GM18519 (cell line): ENCODE measurements at regions not wholly inside any gene's neighbourhood (a gene's known extent, or its start where the extent isn't known, plus 50 kb on each side); places are given as distances from the start of the nearest gene placed in this dataset.

Experiments used
- ATAC-seq: cut with Tn5 transposase; IDR thresholded peaks from one replicate; pipeline ENCODE4 v1.9.1; 2021; ENCODE audit warnings: mild to moderate bottlenecking, moderate library complexity; ENCODE audit not compliant: unreplicated experiment, low FRiP score

DNA sequence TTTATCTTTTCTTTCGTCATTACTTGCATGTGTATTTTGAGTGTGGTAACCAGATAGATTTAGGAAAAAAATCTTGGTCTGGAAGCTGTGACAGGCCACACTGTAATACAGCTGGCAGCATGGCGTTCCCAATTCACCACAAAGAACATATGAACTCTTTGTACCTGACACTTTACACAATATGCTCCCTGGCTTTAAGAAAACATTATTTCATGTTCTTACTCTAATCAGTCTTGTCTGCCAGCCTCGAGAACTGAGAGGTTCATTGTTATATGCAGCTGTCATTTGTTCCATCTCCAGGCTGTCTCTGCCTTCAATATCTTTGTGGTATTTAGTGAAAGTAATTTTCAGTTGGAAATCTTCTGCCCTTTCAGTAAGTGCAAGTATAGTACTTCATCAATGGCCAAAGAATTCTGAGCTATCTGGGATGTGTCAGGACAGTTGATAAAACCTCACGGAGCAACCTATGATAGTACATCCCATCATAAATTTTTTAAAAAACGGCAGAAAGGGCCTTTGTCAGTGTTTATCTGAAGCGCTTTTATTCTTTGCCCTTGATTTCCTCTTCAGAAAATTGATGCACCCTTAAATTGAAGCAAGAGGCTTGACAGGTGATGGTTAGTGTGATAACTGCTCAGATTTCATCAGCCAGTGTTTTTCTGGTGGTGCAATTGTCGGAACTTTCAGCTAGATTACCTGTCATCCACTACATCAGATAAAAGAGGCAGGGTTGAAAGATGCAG lies 146.3 kb upstream of the SP8 start:
- no peak for ATAC-seq

DNA sequence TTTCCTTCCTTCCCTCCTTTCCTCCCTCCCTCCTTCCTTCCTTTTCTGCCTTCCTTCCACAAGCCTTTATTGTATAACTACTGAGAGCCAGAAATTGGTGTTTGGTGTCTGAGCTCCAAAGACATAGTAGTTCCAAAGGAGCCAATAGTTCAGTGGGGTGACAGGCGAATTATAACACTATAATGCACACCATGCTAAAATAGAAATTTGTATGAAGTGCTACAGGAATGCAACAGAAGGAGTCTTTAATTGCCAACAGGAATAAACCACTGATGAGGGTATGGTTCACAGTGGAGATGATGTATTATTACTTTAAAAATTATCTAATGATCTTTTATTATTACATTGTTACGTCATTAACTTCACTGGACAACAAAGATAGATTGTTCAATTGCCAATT lies 158.8 kb upstream of the SP8 start:
- no peak for ATAC-seq

DNA sequence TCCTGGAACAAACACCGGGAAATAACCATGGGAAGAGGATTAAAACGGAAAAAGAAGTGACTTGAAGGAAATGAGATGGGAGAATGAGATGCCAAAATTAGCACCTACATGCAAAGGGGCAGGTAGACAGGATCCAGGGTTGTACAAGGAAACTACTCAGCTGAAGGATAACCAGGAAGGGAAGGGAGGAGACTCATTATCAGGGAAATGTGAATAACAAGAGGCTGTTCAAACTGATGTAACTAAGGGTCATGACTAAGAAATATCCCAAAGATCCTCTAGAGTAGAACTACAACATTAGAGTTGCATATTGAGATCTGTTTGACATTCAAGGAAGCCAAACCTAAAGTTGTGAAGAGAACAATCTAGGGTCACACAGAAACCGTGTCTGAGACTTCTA lies 166.2 kb upstream of the SP8 start:
- no peak for ATAC-seq

DNA sequence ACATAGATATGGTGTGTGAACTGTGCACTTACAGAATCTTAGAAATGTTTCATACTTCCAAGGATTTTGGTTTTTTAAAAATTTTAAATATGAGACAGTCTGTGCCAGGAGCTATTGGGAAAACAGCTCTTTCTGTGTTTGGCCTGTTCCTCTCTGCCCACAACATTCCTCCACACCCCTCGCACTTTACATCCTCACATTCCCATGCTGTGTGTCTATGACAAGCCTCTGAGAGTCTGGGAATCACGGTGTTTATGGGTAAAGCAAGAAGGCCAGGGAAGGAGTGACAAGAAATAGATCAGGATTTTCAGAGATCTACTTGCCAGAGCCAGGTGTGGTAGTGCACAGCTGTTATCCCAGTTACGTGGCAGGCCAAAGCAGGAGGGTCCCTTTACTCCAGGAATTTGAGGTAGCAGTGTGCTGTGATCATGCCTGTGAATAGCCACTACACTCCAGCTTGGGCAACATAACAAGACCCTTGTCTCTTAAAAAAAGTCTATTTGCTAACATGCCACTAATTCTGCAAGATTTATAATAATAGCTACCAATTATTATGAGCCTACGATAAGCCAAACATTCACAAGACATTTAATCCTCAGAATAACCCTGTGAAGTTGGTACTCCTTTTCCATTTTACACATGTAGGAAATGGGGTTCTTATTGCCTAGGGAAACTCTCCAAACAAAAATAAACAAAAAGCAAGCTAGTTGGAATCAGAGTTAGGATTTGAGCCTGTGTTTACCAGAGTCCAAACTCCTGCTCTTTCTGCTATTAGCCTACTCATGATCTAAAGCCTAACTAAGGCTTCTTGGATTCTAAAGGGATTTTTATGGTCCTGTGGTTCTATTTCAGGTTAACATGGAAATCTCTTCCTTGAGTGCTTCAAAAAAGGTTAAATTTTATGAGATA lies 168.3 kb upstream of the SP8 start:
- no peak for ATAC-seq

DNA sequence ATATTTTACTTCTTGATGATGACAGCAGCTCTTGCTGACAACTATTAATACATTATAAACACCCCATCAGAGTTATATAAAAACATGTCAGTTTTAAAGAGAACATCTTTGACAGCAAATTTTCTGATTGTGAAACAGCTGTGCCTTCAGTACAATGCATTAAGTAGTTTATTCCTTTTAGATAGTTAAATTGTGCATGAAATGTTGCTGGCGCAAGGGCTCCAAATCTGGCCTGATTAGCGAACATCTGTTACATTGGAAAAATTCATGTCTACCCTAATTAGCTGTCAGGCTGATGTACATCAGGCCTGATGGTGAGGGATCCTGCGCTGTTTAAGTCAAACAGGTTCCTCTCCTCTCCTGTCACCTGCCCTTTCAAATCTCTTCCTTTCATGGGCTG lies 171.9 kb upstream of the SP8 start:
- no peak for ATAC-seq

DNA sequence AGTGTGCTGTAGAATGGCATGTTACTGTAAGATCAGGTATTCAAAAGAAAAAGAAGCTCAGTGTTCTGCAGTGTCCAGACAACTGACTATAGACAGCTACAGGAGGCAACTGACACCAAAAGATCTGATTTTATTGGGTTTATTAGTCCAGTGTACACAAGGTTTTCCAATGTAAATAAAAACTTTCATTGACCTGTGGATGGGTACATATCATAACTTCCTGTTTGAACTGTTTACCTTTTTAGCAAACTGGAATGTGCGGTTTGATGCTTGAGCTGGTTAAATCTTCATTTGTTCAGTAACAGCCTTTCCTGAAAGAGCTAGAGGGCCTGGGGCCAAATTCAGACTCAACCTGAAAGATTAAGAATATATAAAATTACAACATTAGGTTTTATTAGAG lies 172.6 kb upstream of the SP8 start:
- ATAC-seq: no peak

DNA sequence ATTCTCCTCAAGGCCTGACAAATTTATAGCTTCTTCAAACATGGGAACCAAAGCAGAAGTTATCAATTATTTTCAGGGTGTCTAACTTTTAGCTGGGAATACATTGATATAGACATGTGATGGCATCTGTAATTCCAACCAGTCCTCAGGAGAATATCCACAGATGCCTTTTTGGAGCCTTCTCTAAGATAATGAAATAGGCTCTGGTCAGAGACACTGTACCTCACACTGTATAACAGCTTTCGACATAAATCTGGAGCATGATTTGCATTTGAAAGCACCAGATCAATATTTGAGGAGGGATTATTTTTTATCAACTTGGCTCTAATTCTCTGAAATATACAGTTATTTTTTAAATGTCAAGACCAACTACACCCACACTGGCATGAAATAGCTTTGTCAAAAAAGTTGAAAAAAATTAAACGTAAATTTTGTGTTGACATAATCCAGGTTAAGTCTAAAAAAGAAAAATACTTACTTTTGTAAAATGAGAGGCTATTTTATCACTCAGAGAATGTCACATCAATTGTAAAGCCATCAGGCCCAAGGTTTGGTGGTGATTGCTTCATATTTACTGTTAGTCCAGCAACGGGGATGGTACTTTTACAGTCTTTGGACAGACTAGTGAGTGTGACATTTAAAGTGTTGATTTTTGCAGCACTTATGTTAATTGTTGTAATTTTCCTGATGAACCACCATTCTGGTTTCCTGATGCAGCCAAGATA lies 177.0 kb upstream of the SP8 start:
- ATAC-seq: no peak

DNA sequence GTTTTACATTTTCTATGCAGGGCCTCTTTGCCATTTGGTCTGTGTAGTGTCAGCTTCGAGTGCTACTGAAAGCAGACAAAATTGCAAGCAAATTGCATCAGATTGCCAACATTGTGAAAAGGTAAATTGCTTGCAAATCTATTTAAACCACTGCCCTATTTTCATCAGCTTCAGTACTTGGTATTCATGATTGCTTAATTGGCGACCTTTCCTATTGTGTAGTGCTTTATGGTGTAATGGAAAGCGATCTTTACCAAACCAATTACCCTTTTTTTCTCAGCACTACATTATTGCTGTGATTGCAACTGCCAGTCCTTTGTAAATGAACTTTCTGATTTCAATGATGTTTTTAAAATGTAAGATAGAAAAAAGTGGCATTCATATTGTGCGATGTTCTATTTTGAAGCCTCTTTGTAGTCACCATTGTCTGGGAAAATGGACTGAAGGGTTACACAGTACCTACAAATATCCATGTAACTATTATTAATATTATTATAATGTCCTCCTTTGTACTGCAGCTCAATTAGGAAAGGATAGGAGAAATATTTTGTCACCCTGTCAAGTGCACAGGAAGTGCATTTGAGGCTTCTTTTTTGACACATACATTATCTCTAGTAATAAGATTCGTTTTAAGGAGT lies 177.7 kb upstream of the SP8 start:
- no peak for ATAC-seq

DNA sequence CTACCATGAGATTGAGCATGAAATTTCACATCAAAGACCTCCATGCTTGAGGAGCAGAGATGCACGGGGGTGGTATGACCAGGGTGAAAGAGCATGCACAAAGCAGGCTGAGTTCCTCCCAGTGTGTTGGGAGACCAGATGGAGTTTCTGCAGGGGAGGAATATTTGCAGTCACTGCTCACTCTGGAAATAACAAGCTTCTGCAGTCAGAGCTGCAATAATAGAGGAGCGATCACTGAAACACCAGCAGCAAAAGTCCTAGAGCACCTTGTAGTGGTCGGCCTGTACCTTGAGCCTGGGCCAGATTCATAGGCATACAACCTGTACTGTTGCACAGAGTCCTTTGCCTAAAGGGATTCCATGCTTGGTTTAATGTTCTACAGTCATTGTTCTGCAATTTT lies 184.5 kb upstream of the SP8 start:
- ATAC-seq: no peak

DNA sequence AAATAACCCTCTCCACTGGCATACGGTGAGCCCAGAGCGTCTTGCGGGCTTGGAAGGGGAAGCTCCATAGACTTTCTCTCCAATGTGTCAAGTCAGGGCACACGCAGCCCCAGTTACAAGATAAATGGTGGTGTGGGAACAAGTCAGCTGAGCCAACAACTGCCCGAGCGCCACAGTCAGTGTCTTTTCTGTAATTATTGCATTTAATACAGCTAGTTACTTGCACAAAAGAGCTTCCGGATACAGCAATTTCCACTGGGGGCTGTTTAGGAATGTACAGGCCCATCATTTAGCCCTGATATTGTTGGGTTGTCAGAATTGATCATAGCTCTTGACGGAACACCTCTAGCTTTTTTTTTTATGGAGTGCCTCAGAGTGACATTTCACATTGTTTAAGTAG lies 193.5 kb upstream of the SP8 start:
- ATAC-seq: no peak

DNA sequence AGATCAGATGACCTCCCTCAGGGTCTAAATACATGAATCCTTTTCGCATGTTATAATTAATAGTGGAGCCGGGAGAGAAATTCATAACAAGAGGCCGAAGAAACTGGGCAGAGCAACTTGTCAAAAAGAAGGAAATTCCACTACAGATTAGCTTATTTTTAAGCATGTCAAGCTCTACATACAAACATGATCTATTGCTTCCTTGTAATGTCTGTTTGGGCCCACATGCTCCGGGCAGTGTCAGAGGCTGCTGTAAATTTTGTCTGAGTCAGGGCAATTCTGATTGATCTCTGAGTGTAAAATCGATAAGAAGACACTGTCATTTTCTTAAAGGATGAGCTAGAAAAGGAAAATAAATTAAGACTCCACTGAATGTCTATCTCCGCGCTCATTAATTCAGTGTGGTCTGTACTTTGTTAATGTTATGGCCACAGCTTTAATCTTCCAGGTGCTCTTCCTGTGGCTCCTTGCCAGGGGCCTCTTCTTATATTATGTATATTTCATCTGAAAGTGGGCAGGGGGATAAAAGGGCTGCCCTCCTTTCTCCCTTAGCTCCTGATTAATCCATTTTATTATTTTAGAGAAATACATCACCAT lies 194.1 kb upstream of the SP8 start:
- ATAC-seq: no peak

DNA sequence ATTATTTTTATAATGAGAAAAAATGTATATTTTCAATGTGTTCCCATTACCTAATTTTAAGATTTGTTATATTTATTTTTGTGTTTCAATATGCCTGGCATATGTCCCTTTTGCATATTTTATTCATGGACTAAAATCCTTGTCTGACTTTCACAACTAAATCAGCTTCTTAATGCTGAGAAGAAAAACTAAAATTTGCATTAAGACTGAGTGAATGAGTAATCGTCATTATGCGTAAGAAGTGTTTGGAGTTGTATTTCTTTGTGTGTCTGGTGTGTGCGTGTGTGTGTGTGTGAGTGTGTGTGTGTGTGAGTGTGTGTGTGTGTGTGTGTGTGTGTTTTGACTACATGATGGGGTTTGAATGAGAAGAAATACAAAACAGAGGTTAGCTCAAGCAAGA lies 201.7 kb upstream of the SP8 start:
- no peak for ATAC-seq

DNA sequence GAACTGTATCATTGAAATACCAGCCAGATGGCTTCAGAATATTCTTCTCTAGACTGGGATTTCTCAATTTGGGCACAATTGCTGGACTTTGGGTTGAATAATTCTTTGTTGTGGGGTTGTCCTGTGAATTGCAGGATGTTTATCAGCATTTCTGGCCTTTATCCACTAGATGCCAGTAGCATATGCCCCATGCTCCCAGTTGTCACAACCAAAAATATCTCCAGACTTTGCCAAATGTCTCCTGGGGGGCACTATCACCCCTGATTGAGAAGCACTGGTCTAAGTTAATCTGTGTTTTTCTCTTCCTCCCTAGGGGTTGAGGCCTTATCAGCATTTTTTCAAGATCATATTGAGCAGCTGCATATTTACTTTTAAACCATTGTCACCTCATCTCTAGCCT lies 204.9 kb upstream of the SP8 start:
- ATAC-seq: no peak

DNA sequence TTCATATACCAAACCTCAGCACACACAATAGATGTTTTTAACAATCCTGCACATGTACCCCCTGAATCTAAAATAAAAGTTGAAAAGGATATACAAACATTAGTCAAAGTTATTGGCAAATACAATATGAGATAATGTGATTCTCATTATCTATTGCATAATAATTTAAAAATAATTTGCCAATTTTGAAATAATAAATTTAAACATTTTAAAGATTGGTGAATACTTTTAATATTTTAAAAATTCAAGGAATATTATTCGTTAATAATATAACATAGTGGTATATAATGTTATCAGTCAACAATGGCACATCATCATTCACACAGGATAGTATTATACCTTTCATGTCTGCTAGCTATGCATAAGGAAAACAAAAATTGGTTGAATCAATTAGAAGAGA lies 207.0 kb upstream of the SP8 start:
- no peak for ATAC-seq

DNA sequence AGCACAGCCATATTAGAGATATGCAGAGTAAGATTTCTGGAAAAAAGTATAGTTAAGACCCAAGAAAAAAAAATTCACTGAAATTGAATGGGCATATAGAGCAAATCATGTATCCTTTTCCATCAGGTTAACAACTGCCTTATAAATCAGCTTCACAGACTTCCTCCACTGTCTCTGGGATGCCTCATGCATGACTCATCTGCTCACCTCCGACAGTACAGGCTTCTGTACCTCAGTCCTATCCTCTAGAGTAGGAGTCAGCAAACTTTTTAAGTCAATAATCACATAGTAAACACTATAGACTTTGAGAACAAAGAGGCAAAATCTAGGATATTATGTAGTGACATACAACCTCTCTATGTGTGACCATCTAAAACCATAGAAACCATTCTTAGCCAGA lies 211.6 kb upstream of the SP8 start:
- no peak for ATAC-seq

DNA sequence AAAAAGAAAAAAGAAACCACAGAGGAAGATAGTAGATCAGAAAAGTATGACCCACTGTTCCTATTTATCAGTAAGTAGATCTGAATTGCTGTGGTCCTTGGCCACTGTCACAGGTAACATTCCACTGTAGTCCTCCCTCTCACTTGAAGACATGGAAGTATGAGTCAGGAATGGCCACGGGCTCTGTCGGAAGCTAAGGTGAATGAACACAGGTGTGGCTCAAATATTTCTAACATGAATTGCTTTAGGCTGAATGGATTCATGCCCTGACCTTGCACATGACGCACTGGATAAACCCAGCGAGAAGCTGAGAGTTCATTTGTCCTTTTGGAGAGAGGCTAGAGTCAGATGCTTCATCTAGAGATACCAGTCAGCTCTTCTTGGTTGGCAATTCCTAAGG lies 224.5 kb upstream of the SP8 start:
- ATAC-seq: no peak

DNA sequence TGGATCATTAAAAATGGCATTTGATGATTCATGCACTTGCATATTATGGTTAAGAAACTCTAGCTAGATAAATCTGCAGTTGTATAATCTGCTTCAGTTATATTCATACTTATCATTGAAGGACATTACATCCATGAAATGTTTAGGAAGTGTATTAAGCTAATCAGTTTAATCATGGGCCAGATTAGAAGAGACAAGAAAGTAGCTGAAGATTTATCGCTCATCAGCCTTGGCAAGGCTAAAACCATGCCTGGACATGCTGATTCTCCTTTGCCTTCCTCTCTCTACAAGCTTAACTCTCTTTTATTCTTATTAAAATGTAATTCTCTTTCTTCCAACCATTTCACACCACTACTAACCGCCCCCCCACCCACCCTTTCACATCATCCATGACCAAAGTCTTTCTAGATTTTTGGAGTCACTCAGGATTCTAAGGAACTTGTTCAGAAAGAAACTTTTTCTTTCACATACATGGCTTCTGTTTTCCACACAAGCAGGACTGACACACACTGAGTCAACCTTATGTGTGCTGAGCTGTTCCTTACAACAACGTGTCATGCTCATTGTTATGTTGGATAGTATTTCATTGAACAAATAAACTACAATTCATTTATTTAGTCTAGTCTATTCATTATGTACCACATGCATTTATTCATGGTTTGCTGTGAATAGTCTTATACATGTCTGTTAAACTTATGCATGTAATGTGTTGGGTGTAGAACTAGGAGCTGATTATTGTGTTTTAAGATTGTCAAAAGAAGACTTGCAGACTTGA lies 227.3 kb upstream of the SP8 start:
- ATAC-seq: no peak

DNA sequence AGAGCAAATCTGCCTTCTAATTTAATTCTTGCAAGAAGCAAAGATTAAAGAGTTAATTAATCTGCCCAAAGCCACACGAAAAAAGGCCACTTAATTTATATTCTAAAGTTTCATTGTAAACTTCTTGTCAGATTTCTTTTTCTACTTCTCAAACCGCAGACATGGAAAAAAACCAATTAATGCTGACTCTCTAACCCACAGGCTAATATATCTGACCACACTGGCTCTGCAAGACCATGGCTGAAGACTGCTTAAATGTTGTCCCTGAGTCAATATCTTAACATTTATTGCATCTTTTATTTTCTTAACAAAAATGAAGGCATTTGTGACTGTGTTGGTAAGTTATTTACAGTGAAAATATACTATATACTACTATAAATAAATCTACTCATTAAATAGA lies 234.0 kb upstream of the SP8 start:
- ATAC-seq: no peak

DNA sequence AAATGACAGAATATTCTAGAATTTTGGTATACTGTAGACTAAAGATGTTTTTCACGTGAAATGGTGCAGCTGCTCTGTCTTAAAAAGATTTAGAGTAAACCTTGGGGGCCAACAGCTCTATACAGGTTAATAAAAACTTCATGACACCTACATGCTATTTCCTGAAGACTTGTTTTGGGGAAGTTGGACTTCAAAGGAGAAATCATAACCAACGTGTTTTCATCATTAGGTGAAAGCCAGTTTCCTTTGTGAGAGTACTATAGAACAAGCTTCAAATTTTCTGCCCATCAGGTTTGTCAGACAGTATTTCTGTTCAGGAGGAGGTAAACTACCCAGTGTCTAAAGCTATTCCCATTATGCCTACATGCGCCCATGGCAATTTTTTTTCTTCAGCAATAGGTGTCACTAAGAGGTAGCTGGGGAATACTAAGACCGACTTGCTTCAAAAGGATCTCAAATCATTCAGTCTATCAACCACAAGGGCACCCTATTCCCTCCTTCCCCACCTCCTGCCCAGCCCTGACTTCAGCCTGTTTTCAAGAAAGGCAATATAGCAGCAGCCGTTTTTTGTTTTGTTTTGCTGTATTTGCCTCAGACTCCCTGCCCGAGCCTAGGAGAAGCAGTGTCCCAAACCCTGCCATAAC lies 237.3 kb upstream of the SP8 start:
- no peak for ATAC-seq
